Left cardiac atrium (tissue), 4 donors: ENCODE measurements at regions not wholly inside any gene's neighbourhood (a gene's known extent, or its start where the extent isn't known, plus 50 kb on each side); places are given as distances from the start of the nearest gene placed in this dataset.
"Not testable (repeated sequence)": the region's sequence is repeated elsewhere in the genome, so short reads cannot be mapped to it uniquely, and the experiment has no call there.

Experiments
- ATAC-seq, 2 donors: fragments of 200-7000 bp; cut with Tn5 transposase; one replicate each; pipeline ENCODE4 v1.9.1; 2020; ENCODE audit warnings: mild to moderate bottlenecking in 2 of 2, moderate library complexity in 2 of 2
- DNase-seq: peaks from one replicate; pipeline ENCODE4 v3.0.0-alpha.2; 2020
- intact Hi-C, 2 donors: fragments of 100-400 bp; cut with DNase I; formaldehyde crosslinking; loops; one replicate each; pipeline versions ENCODE4 v1.14.1 to v1.15.1; 2022 to 2023
- donor health status: DM: no; HTN: yes; CAD: no.
- donor health status: DM: no; HTN: yes; CAD: no; lungs with severe emphysema.
- donor health status: DM: yes; HTN: yes; CAD: no.
- donor health status: Dilated cardiomyopathy.

- no peak for ATAC-seq
- intact Hi-C loops, result no loop called here
Measured at GRCh38 chr3:112739252-112739965, 98.5 kb upstream of the CCDC80 start.

GRCh38 chr3:112738366-112738765 lies 97.4 kb upstream of the CCDC80 start:
- DNase-seq, result no peak
- peak in 1 of 2 donors; percentile 80 for ATAC-seq
- intact Hi-C loops, result no loop called here

More at GRCh38 chr3:112739252-112739965, 98.5 kb upstream of the CCDC80 start:
- no peak for DNase-seq

GRCh38 chr3:112736805-112737566 lies 96.0 kb upstream of the CCDC80 start:
- intact Hi-C loops, result no loop called here
- ATAC-seq (no peak), DNase-seq (no peak)

GRCh38 chr3:112736386-112736785 lies 95.4 kb upstream of the CCDC80 start:
- intact Hi-C loops, result no loop called here
- no peak for DNase-seq
- ATAC-seq, result no peak

- ATAC-seq (no peak), DNase-seq (no peak)
- intact Hi-C loops, result no loop called here
Measured at GRCh38 chr3:112735926-112736325, 95.0 kb upstream of the CCDC80 start.

GRCh38 chr3:112734736-112735350 lies 93.9 kb upstream of the CCDC80 start:
- DNase-seq (peak; percentile 47), ATAC-seq (peak; percentile 55 to 75)
- intact Hi-C loops, result loop anchor here in 1 of 2 donors (5.0 kb wide), 1 partner anchor 247 kb away; no protein-coding TSS in a partner anchor

GRCh38 chr3:112734171-112734570 lies 93.2 kb upstream of the CCDC80 start:
- ATAC-seq (peak in 1 of 2 donors; percentile 34), DNase-seq (no peak)
- intact Hi-C loops, result loop anchor here in 1 of 2 donors (5.0 kb wide), 1 partner anchor 248 kb away; no protein-coding TSS in a partner anchor

GRCh38 chr3:112730210-112730609 lies 89.3 kb upstream of the CCDC80 start:
- ATAC-seq (no peak), DNase-seq (no peak)
- intact Hi-C loops, result loop anchor here in 1 of 2 donors (5.0 kb wide), 1 partner anchor 252 kb away; no protein-coding TSS in a partner anchor

GRCh38 chr3:112721231-112721630 lies 80.3 kb upstream of the CCDC80 start:
- no peak for DNase-seq
- no peak for ATAC-seq
- intact Hi-C loops, result no loop called here

- ATAC-seq (no peak), DNase-seq (no peak)
- intact Hi-C loops, result no loop called here
Measured at GRCh38 chr3:112718967-112719366, 78.0 kb upstream of the CCDC80 start.

- intact Hi-C loops, result no loop called here
- DNase-seq (no peak), ATAC-seq (no peak)
Measured at GRCh38 chr3:112718516-112718915, 77.6 kb upstream of the CCDC80 start.

GRCh38 chr3:112709911-112710310 lies 69.0 kb upstream of the CCDC80 start:
- intact Hi-C loops, result no loop called here
- no peak for DNase-seq
- ATAC-seq, result no peak

- no peak for ATAC-seq
- intact Hi-C loops, result no loop called here
- no peak for DNase-seq
Measured at GRCh38 chr3:112699436-112699978, 58.6 kb upstream of the CCDC80 start.

GRCh38 chr3:112698442-112698841 lies 57.5 kb upstream of the CCDC80 start:
- ATAC-seq, intact Hi-C loops, DNase-seq: not testable (repeated sequence)

- DNase-seq, ATAC-seq, intact Hi-C loops: not testable (repeated sequence)
Measured at GRCh38 chr3:112696244-112696643, 55.3 kb upstream of the CCDC80 start.

GRCh38 chr3:112695377-112696108 lies 54.6 kb upstream of the CCDC80 start:
- peak; percentile 50 to 76 for ATAC-seq
- DNase-seq, intact Hi-C loops: not testable (repeated sequence)

- ATAC-seq, DNase-seq, intact Hi-C loops: not testable (repeated sequence)
Measured at GRCh38 chr3:112694906-112695305, 54.0 kb upstream of the CCDC80 start.

- no peak for DNase-seq
- intact Hi-C loops, result no loop called here
- ATAC-seq, result no peak
Measured at GRCh38 chr3:112693186-112693585, 52.2 kb upstream of the CCDC80 start.
